Left cardiac atrium (tissue), 4 donors: ENCODE measurements at regions not wholly inside any gene's neighbourhood (a gene's known extent, or its start where the extent isn't known, plus 50 kb on each side); places are given as distances from the start of the nearest gene placed in this dataset.
"Not testable (repeated sequence)": the region's sequence is repeated elsewhere in the genome, so short reads cannot be mapped to it uniquely, and the experiment has no call there.

Source experiments
- ATAC-seq, 2 donors: fragments of 200-7000 bp; cut with Tn5 transposase; one replicate each; pipeline ENCODE4 v1.9.1; 2020; ENCODE audit warnings: mild to moderate bottlenecking in 2 of 2, moderate library complexity in 2 of 2
- DNase-seq: peaks from one replicate; pipeline ENCODE4 v3.0.0-alpha.2; 2020
- intact Hi-C, 2 donors: fragments of 100-400 bp; cut with DNase I; formaldehyde crosslinking; loops; one replicate each; pipeline versions ENCODE4 v1.14.1 to v1.15.1; 2022 to 2023
- donor health status: DM: no; HTN: yes; CAD: no.
- donor health status: DM: no; HTN: yes; CAD: no; lungs with severe emphysema.
- donor health status: DM: yes; HTN: yes; CAD: no.
- donor health status: Dilated cardiomyopathy.

DNA sequence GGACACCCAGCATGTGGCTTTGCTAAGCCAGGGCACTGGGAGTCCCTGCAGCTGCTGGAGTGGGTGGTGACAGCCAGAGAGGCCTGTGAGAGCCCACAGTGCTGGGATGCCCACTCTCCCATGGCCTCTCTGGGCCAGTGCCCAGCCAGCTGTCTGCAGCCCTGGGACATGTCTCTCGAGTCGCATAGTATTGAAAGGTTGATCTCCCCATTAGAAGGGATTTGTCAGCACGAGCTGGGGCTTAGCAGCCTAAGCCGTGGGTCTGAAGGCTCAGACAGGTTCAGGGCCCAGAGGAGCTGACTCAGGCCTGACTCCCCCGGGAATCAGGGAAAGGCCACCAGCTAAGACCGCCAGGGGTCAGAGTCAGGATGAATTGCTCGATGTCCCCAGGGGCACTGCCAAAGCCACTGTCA, 53.5 kb downstream of the FOXD2 start:
- DNase-seq = no peak
- ATAC-seq = peak; percentile 19 to 71
- intact Hi-C loops = no loop called here

- no peak for DNase-seq
- intact Hi-C loops = no loop called here
- ATAC-seq = no peak
Observed at GRCh38 chr1:47495176-47495713, 57.4 kb downstream of the FOXD2 start.

DNA sequence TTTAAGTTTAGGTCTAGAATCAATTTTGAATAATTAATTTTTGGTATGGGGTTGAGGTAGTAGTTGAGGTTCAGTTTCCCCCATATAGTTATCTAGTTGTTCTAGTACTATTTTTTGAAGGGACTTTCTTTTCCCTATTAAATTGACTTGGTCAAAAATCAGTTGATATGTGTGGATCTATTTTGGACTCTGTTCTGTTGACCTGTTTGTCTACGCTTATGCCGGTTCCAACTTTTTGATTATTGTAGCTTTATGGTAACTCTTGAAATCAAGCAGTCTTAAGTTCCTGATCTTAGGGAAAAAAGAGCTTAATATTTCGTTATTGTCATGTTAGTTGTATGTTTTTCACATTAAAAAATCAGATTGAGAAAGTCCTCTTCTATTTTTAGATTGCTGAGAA, 60.7 kb downstream of the FOXD2 start:
- DNase-seq = no peak
- intact Hi-C loops = no loop called here
- ATAC-seq = no peak

GRCh38 chr1:47501069-47501468, 63.2 kb downstream of the FOXD2 start:
- no peak for DNase-seq
- ATAC-seq = no peak
- intact Hi-C loops = no loop called here

- DNase-seq (no peak), ATAC-seq (no peak)
- intact Hi-C loops = no loop called here
Observed at GRCh38 chr1:47502746-47503370, 65.0 kb downstream of the FOXD2 start.

DNA sequence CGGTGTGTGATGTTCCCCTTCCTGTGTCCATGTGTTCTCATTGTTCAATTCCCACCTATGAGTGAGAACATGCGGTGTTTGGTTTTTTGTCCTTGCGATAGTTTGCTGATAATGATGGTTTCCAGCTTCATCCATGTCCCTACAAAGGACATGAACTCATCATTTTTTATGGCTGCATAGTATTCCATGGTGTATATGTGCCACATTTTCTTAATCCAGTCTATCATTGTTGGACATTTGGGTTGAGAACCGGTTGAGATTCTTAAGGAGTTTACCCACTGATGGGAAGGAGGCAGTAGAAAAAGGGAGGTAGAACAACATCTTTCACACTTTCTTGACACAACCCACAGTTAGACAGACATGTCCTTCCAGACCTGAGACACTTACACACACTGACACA, 67.0 kb downstream of the FOXD2 start:
- intact Hi-C loops, DNase-seq, ATAC-seq: not testable (repeated sequence)

GRCh38 chr1:47505267-47505666, 67.4 kb downstream of the FOXD2 start:
- no peak for DNase-seq
- intact Hi-C loops = no loop called here
- no peak for ATAC-seq

- ATAC-seq (no peak), DNase-seq (no peak)
- intact Hi-C loops = no loop called here
Observed at GRCh38 chr1:47506053-47506452, 68.2 kb downstream of the FOXD2 start.

DNA sequence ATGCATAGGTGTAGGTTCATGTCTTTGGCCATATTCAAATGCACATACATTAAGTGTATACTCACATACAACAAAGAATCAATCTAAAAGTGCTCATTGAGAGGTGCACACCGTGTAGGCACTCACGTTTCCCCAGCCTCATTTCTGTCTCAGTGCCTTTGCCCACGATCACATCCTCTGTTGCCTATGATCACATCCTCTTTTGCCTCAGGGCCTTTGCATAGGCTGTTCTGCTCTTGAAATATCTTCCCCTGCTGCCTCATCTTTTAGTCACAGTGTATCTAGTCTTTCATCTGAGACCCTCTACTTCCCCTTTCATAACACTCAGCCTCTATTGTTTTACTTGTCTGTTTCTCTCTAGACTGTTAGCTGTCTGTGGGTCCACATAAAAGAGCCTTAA, 69.3 kb downstream of the FOXD2 start:
- no peak for DNase-seq
- no peak for ATAC-seq
- intact Hi-C loops = no loop called here

DNA sequence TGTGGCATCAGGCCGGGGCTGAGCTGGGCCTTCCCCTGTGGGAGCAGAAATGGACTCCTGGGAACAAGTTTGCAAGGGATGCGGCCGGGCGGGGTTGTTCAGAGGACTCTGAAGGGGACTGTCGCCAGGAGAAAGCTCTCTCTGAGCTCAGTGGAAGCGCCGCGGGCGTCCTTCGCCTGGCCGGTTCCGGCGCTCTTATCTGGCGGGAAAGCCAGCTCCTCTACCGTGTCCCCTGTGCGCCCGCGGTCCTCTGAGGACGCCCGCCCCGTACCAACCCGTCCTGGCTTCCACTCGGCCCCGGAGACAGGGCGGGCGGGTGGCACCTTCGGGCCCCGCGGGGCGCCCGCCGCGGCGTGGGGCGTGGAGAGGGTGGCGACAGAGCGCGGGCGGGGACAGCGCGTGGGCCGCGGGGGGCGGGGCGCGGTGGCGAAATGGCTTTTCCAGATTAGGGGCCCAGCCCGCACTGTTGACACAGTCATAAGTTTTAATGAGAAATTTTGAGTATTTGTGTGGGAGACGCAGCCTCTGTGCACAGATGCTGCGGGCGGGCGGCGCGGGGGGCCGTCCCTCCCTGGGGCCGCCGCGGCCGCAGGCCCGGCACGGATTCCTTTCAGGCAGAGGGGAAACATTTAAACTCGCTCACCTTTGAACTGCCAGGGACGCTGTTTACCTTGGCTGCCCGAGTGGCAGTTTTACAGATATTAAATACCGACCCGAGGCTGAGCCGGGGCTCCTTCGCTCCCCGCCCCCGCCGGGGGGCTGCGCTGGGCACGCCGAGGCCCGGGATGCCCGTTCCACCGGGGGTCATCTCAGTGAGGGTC, 70.2 kb downstream of the FOXD2 start:
- DNase-seq (peak; percentile 40), ATAC-seq (peak; percentile 60 to 80)
- intact Hi-C loops = no loop called here

DNA sequence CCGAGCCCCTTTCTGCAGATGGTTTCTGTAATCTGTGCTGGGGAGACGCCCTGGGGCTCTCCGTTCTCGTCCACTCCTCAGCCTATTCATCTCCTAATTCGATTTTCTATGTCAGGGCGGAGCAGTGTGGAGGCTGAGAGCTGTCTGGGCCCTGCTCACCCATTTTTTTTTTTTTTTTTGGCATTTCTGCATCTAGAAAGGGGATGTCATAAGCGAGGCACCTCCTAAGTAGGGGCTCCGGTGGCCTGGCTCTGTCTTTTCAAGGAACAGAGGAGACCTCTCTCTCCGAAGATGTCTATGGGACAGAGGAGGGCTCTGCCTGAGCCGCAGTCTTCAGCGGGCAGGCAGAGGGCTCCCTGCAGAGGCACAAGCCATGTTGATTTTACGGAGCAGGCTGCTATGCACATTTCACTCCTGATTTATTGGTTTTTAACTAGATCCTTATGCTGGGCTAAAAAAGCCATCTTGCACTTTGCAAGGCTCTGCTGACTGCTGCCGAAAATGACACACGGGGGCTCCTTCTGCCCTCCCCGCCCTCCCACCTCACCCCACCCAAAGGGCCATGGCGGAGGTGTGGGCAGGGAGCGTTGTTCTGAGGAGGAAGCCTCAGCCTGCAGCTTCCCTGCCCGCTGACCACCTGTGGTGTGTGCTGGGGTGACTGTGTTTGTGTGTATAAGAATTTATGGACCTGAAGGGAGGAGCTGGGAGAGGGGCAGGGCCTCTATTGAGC, 71.0 kb downstream of the FOXD2 start:
- peak; percentile 48 for ATAC-seq
- no peak for DNase-seq
- intact Hi-C loops = no loop called here

DNA sequence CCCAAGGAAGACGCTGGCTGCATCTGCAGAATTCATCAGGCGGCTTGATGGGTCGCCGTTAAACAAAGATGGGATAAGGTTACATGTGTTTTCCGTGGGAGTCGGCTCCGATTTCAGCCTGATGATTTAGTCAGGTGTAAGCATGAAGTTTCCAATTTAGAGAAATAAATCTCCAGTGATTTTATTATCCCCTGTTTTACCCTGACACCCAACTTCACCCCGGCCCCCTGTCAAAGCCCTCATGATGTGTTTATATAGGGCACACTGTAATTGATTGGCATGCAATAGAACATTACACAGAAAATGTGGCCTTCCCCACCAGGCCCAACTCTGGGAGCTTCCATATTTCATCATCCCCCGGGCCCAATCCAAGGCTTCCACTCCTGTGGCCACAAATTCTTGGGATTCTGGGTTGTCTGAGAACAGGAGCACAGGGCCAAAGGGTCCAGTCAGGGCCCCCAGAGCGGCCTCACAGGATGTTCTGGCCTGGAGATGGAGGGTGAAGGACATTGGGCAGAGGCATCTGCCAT, 72.5 kb downstream of the FOXD2 start:
- intact Hi-C loops = loop anchor here in 1 of 2 donors (10.0 kb wide), 1 partner anchor 204 kb away; no protein-coding TSS in a partner anchor
- no peak for ATAC-seq

DNA sequence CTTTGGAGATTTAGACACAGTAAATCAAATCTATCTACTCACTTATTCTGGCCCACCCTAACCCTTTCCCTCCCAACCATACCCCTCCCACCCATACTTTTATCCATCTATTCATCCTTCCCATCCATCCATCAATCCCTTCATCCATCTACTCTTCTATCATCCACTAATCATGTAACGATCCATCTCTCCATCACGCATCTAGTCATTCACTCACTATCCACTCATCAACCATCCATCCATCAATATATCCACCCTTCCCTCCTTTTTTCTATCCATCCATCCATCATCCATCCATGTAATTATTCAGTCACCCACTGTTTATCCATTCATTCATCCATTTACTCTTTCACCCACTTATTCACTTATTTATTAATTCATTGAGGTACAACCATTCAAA, 74.0 kb downstream of the FOXD2 start:
- intact Hi-C loops = loop anchor here in 1 of 2 donors (10.0 kb wide), 1 partner anchor 203 kb away; no protein-coding TSS in a partner anchor
- DNase-seq (no peak), ATAC-seq (no peak)

More for the DNA sequence above, 72.5 kb downstream of the FOXD2 start:
- DNase-seq = no peak

GRCh38 chr1:47513393-47513792, 75.5 kb downstream of the FOXD2 start:
- DNase-seq = no peak
- intact Hi-C loops = loop anchor here in 1 of 2 donors (10.0 kb wide), 1 partner anchor 201 kb away; no protein-coding TSS in a partner anchor
- ATAC-seq = no peak

DNA sequence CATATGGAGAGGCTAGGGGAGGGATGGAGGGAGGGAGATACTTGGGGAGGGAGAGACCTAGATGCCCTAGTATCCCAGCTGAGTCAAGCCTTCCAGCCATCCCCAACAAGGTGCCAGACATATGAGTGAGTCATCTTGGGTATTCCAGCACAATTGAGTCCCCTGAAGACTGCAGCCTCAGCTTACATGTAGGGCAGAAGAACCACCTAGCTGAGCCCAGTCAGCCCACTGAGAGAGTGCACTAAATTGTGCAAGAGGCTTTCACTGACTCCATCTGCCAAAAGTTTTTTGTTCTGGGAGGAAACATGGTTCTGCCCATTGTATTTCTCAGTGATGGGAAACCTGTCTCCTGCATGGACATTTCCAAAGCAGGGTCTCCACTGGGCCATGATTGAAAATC, 76.4 kb downstream of the FOXD2 start:
- no peak for ATAC-seq
- intact Hi-C loops = loop anchor here in 1 of 2 donors (10.0 kb wide), 1 partner anchor 201 kb away; no protein-coding TSS in a partner anchor
- DNase-seq = no peak

- no peak for ATAC-seq
- intact Hi-C loops = loop anchor here in 1 of 2 donors (10.0 kb wide), 1 partner anchor 200 kb away; no protein-coding TSS in a partner anchor
- DNase-seq = no peak
Observed at GRCh38 chr1:47515164-47515789, 77.4 kb downstream of the FOXD2 start.

- DNase-seq (no peak), ATAC-seq (no peak)
- intact Hi-C loops = loop anchor here in 1 of 2 donors (10.0 kb wide), 1 partner anchor 197 kb away; no protein-coding TSS in a partner anchor
Observed at GRCh38 chr1:47517946-47518345, 80.1 kb downstream of the FOXD2 start.

DNA sequence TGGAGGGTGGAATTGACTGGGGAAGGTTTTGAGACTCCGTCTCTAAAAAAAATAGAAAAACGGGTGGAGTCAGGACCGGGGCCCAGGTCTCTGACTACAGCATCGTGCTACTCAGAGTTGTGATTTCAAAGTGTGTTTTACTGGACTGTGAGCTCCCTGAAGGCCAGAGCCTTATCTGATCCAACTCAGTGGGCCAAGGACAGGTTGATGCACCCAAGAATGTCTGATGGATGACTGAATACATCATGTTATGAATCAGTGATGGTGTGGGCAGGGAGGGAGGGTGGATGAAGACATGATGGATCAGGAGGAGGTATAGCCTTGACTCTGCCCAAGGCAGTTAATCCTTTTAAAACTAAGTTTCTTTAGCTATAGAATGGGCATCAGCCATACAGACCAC, 81.6 kb downstream of the FOXD2 start:
- intact Hi-C loops = loop anchor here in 1 of 2 donors (10.0 kb wide), 1 partner anchor 195 kb away; no protein-coding TSS in a partner anchor
- ATAC-seq (no peak), DNase-seq (no peak)

DNA sequence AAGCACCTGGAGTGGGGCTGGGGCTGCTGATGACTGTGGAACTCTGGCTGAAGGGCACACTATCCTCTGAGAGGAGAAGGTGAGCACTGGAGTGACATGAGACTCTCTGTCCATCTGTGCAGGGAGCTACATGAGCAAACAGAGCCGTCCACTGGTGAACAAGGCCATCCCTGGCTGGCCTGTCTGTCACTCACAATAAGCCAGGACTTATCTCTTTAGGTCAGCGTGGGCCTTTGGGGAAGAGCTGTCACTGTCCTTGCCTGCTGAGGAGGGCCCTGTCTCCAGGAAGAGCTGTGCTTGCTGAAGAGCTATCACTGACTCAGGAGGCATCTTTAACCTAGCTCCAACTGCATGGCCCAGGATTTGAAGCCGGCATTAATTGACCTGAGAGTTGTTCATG, 82.1 kb downstream of the FOXD2 start:
- no peak for DNase-seq
- no peak for ATAC-seq
- intact Hi-C loops = loop anchor here in 1 of 2 donors (10.0 kb wide), 1 partner anchor 195 kb away; no protein-coding TSS in a partner anchor
